GM12878 (cell line): ENCODE measurements at regions not wholly inside any gene's neighbourhood (a gene's known extent, or its start where the extent isn't known, plus 50 kb on each side); places are given as distances from the start of the nearest gene placed in this dataset.

ENCODE experiments used
- HCFC1 ChIP-seq: fragments of 150-350 bp; IDR thresholded peaks from 2 replicates; pipeline ENCODE4 v1.6.1; 2014; ENCODE audit warnings: low read length
- NRF1 ChIP-seq: conservative IDR thresholded peaks from 2 replicates; pipeline ENCODE4 v1.6.1; 2011; ENCODE audit warnings: mild to moderate bottlenecking, low read depth, low read length, improper control_type of control experiment
- POLR2A ChIP-seq: IDR thresholded peaks from 2 replicates; pipeline ENCODE4 v1.6.1; 2011; ENCODE audit warnings: low read depth, mild to moderate bottlenecking, low read length
- SPI1 ChIP-seq: IDR thresholded peaks from 2 replicates; pipeline ENCODE4 v1.6.1; 2011; ENCODE audit warnings: low read depth, mild to moderate bottlenecking, low read length, moderate library complexity, borderline replicate concordance; ENCODE audit not compliant: insufficient read depth
- TF ChIP-seq, protein P1 (sequence below): IDR thresholded peaks from 2 replicates; pipeline ENCODE4 v1.6.1; 2012; ENCODE audit warnings: low read depth, low read length, improper control_type of control experiment
- TF ChIP-seq, protein P2 (sequence below), 3 experiments: IDR thresholded peaks in 2 of 3; conservative IDR thresholded peaks in 1 of 3; 2 replicates each; pipeline ENCODE4 v1.5.1; 2011; ENCODE audit warnings: low read depth in 3 of 3, low read length in 3 of 3, mild to moderate bottlenecking in 3 of 3, control low read depth in 2 of 3, moderate library complexity in 2 of 3, inconsistent platforms in 1 of 3, mixed read lengths in 1 of 3; ENCODE audit not compliant: control insufficient read depth in 2 of 3, insufficient read depth in 1 of 3; ENCODE audit errors: extremely low read depth in 1 of 3

DNA sequence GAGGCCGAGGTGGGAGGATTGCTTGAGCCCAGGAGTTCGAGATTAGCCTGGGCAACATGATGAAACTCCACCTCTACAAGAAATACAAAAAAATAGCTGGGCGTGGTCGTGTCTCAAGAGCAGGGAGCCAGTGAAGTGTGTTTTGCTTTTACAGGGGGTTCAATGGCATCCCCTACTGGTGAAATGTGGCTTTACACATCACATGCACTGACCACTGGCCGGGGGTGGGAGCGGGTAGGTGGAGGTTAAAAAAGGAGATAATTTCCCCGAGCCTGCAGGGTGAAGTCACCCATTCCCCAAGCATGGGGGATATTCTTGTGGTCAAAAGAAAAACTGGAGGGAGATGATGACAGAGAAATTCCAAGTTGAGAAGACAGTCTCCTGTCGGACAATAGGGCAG, 63.6 kb upstream of the PWP1 start:
- TF ChIP-seq NRF1 (no peak), HCFC1 (no peak), SPI1 (no peak), POLR2A (no peak)
- TF ChIP-seq, protein P1, sequence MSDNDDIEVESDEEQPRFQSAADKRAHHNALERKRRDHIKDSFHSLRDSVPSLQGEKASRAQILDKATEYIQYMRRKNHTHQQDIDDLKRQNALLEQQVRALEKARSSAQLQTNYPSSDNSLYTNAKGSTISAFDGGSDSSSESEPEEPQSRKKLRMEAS = no peak
- TF ChIP-seq, protein P2, sequence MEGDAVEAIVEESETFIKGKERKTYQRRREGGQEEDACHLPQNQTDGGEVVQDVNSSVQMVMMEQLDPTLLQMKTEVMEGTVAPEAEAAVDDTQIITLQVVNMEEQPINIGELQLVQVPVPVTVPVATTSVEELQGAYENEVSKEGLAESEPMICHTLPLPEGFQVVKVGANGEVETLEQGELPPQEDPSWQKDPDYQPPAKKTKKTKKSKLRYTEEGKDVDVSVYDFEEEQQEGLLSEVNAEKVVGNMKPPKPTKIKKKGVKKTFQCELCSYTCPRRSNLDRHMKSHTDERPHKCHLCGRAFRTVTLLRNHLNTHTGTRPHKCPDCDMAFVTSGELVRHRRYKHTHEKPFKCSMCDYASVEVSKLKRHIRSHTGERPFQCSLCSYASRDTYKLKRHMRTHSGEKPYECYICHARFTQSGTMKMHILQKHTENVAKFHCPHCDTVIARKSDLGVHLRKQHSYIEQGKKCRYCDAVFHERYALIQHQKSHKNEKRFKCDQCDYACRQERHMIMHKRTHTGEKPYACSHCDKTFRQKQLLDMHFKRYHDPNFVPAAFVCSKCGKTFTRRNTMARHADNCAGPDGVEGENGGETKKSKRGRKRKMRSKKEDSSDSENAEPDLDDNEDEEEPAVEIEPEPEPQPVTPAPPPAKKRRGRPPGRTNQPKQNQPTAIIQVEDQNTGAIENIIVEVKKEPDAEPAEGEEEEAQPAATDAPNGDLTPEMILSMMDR (IDR thresholded peaks at IDR 0.05 in 2 of 3, conservative IDR thresholded peaks at IDR 0.05 in 1 of 3; ENCODE audit: control insufficient read depth in 2 of 3, extremely low read depth in 1 of 3, insufficient read depth in 1 of 3, low read depth in 3 of 3, low read length in 3 of 3) = peak; percentile 42 to 67 (median 62); a peak in 5 of 6 replicates
